DMS 273 (cell line): ENCODE measurements at regions not wholly inside any gene's neighbourhood (a gene's known extent, or its start where the extent isn't known, plus 50 kb on each side); places are given as distances from the start of the nearest gene placed in this dataset.

ENCODE experiments used
- DNase-seq: peaks from one replicate; lab custom pipeline; 2025; ENCODE audit not compliant: unreplicated experiment; lab: John Stamatoyannopoulos, UW

DNA sequence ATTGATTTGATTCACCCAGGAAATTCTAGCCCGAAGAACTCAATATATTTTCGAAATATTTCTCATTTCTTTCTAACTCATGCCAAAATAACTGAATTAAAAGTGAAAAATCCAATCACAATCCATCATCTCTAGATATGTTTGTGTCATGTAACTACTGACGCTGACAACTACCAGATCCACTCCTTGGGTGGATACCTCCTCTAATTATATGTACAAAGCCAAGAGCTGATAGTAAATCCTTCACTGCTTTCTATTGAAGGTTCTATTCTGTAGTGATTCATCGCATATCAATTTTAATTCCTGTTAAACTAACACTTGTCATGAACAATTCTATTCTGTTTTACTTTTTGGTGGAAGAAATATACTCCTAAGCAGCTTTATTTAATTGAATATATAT, 1056.6 kb upstream of the NXPH2 start:
- no peak for DNase-seq

DNA sequence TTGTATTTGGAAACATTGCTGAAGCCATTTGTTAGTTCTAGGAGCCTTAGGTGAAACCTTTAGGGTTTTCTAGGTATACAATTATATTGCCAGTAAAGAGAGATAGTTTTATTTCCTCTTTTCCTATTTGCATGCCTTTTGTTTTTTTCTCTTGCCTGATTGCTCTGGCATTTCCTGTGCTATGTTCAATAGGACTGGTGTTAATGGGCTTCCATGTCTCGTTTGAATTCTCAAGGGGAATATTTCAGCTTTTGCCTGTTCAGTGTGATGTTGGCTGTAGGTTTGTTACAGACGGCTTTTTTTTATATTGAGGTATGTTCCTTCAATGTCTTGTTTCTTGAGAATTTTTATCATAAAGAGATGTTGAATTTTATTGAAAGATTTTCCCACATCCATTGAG, 1054.9 kb upstream of the NXPH2 start:
- DNase-seq = no peak

DNA sequence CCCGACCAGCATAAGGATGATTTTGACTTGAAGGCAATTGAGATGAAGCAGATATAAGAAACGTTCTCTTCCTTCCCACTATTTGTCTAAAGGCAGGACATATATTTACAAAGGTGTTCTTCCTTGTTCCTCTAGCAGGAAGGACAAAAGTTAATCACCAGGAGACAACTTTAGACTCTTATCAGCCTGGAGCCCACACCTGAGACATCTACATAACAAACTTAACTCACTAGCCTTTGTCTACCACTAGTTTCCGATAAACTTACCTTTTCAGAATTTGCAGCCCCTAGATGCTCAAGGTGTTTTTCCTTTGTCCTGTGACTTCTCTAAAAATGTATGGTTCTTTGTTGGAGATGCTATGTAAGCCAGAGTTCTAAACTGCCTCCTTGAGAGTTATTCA, 1047.8 kb upstream of the NXPH2 start:
- DNase-seq = no peak

DNA sequence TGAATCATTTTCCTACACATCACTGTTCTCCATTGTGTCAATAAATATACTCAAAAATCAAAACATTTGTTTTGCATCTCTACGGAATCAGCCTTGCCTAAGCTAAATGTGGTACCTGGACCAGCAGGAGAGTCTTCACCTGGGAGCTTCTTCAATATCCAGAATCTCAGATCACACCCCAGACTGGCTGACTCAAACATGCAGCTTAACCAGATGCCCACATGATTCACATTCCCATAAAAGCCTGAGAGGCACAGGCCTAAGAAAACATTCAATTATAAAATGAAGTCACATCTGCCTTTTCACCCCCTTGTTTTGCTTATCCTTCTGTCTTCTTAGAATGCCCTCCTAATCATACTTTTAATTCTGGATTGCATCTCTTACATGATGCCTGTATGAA, 1045.5 kb upstream of the NXPH2 start:
- DNase-seq = peak; percentile 64

DNA sequence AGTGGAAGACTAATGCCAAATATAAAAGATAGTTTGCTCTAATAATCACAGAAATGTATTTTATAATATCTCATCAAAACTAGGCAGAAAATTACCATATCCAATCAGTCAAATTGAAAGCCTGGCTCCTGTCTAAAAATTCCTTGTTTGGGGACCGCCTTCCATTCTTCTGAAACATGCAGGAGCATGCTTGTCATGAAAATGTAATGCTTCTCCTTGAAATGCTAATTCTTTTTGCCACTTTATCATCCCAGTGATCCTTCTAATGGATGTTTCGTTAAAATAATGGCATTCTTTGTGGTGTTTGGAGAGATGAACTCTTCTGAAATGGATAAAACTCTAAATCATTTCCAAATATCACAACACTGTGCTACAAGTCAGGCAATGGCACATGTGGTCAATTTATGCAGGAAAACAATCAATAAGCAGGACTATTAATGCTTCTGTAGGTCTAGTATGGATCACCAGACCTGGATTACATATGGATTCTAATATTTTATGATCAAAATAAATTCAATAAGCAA, 1039.1 kb upstream of the NXPH2 start:
- DNase-seq = no peak

DNA sequence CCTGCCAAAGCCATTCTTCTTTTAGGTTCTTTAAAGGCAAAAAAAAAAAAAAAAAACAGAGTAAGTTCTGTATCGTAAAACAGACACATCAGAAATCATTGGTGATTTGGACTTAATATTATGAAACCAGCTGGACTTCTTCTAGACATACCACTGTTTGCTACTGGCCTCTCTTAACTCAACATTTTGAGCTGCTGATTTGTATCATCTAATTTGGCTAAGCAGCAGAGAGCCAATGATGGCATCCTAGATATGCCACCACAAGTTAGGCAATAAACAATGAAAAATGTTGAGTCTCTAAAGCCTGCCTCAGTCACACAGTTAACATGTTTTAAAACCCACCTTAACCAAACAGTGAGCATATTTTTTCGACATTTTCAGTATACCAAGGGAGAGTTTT, 1034.3 kb upstream of the NXPH2 start:
- no peak for DNase-seq

DNA sequence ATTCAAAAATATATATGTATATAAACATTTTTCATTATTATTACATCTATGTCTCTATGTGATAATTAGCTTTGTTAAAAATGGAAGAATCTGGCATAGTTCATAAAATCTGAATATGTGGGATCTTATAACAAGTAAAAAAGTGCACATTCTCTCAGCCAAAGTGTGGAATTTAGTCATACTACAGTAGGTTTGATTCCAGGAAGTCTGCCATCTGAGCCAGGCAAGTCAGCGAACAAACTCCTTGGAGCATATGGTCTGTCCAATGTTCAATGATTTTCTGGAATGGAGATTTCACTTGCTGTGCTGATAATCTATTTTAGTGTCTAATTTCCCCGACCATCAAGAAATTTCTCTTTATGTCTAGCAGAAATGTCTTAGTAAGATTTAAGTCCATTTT, 1033.2 kb upstream of the NXPH2 start:
- peak; percentile 48 for DNase-seq

DNA sequence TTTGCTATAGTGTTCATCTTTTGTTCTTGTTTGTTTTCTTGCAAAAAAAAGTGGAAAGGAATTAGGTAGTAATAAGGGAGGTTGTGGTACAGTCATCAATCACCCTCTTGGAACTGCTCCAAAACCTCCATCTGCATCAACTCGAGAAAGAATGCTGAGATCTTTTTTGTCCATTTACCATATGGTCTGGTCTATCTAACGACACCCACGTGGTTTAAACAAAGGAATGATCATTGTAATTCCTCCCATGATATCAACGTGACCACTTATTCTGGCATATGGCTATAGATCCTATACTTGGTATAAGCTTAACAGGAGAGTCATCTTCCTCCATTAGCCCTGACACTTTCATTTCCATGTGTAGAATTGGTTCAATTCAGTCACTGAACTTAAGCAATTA, 1025.3 kb upstream of the NXPH2 start:
- peak; percentile 85 for DNase-seq

DNA sequence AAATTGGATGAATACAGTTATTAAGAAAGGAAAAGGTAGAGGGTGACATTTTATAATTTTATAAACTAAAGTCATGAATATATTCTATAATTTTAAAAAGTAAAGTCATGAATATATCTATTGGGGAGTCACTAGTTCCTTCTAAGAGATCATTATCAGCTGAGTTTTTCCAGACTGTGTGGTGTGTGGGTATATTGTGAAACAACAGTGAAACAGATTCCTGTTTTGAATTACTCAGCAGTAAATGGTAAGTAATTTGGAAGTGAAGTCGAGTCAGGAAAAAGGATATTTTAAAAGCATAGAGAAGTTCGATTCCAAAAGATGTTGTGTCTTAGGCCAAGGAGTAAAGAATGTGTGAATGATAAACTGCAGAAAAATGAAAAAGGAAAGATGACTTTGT, 1018.2 kb upstream of the NXPH2 start:
- DNase-seq = no peak

DNA sequence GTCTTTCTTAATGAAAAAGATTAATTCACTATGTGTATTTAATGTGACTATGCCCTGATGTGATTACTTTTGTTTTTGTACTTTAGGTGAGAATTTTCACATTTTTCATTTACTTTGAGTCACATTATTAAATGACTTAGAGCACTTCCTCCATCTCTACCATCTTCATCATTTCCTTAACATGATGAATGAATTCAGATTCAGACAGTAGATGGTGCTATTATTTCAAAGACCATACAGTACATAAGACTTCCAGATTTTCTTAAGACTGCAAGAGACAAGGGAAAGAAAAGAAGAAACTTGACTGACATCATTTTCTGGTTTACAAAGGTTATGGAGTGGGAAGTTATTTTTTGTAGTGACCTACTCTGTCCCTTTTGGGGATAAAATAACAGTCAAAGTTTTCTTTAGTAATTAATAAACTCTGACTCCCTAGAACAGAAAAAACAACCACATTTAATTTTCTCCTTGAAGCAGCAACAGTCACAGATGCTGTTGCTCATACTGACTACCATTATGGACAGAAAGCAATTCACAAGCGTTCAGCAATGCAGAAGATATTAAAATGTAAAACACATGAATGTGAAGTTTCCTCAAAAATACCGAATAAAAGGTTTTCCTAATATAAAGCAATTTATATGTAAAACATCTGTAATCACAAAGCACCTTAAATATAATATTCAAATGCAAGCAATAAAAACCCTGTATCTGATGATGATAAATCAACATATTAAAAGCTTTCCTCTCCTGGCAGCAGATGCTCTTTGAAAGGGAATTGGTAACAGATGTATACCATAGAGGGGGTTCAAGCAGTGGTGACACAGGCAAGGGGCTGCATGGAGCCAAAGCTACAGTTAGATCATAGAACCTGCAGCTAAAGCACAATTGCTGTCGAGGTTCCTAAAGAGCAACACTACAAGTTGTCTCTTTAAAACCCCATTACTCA, 1010.9 kb upstream of the NXPH2 start:
- peak; percentile 64 for DNase-seq

DNA sequence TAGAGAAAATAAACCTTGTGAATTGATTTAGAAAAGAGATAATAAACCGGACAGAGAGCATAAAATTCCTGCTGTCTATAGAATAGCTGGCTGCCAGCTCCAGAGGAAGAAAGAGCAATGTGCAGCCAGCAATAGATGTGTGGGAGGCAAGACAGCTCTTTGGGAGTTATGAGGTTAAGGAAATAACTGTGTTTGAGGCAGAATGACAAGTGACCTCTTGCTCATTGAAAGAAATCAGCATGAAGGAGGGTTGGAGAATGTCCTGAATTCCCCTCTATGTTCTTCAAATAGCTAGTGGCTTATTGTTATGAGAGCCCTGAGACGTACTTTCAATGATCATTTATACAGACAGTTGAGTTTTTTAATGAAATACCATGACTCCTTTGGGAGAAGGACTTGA, 1009.9 kb upstream of the NXPH2 start:
- DNase-seq = no peak

DNA sequence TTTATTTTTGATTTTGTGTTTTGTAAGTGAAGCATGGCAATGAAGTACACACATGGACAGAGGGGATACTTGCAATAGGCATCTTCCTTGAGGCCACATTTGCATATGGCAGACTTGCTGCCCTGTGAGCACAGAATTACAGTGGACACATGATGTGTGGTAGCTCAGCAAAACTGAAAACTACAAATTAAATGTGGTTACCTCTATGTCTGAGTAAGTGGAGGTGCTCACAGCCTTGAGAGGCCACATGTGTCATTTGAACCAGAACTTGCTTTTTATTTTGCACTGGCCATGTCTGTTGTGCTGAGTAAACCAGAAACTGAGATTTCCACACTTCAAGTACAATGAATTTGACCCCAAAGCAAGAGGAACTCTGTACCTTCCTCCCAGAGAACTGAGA, 998.5 kb upstream of the NXPH2 start:
- DNase-seq = no peak

DNA sequence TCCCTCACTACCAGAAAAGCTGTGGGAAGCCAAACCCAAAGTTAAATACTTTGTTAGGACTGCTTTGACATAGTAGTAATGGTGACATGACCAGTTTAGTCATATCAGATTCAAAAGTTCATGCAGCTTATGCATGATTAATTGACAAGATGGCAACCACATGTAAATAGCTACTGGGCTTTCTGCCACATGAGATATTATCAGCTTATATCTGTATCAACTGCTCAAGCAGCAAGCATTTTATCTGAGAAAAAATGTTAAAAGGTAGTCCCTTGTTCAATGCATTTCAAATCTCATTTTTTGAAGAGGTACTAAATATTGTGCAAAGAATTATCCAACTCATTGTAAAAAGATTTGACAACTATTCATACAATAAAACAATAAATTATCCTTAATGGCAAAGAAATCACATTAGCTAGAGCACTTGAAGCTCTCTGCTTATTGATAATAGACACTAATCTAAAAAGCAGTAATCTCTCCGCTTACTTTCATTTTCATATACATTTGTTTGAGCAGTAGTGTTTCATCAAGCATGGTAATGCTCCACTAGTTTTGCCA, 993.6 kb upstream of the NXPH2 start:
- DNase-seq = peak; percentile 37

DNA sequence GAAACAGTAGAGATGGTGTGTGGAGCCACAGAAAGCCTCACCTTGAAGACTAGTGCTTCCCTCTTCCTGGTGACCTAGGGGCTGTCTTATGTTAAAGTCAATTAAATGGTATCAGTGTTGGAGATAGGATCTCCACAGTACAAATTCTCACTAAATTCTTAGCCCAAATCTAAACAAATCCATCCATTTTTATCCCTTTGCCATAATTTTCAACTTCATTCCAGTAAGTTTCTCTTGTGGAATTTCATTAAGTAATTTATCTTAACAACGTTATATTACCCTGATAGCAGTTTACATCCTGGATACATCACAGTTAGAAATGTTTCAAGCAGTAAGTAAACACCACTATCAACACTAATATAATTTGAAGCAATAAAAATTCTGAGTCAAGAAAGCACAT, 989.4 kb upstream of the NXPH2 start:
- DNase-seq = no peak

DNA sequence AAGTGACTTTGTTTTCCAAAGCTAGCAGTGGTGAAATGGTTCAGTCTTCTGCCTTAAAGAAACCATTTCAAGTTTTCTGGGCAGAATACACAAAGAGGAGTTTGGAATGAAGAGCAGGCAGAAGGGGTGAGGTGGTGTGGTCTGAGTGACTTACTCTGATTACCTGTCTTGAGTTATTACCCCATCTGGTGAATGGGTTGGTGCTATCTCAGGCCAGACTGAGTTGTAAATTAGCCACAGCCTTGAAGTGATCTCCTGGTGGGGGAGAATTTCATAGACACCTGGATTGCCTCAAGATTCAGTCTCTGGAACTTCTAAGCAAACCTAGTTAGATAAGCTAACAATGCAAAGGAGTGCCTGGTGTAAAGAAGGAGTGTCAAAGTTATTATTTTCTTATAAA, 983.5 kb upstream of the NXPH2 start:
- DNase-seq = no peak

DNA sequence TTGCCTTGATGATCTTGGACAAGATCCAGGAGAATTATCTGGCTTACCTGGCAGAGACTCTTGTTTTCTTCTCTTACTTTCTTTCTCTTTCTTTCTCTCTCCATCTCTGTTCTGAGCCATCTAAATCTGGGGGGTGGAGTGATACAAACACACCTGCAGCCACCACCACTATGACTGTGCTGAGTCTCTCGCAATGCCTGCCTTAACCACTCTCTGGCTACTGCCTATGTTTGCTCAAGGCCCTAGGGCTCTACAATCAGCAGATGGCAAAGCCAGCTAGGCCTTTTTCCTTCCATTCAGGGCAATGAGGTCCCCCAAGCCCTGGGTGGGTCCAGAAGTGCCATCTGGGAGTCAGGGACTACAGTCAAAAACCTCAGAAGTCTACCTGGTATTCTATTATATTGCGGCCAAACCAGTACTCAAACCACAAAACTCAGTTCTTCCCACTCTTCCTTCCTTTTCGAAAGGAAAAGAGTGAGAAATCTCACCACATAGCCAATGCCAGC, 978.9 kb upstream of the NXPH2 start:
- DNase-seq = no peak

DNA sequence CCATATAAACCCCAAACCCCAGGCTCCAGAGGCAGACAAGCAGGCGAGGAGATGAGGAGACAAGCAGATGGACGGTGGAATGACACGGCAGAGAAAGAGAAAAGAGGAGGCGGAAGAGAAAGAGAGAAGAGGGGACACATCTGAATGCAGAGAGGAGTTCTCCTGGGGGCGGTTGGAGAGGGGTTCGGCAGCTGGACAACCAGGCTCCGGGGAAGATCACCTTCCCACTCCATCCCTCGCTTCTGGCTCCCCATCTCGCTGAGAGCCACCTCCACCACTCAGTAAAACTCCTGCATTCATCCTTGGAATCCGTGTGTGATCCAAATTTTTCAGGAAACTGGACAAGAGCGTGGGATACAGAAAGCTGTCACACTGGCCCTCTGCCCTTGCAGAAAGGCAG, 966.7 kb upstream of the NXPH2 start:
- DNase-seq = no peak

DNA sequence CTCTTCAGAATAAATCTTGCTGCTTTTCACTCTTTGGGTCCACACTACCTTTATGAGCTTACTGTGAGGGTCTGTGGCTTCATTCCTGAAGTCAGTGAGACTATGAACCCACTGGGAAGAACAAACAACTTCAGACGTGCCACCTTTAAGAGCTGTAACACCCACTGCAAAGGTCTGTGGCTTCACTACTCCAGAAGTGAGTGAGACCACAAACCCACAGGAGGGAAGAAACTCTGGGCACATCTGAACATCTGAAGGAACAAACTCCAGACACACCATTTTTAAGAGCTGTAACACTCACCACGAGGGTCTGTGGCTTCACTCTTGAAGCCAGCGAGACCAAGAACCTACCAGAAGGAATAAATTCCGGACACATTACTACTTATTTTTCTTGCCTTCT, 964.1 kb upstream of the NXPH2 start:
- DNase-seq = no peak

DNA sequence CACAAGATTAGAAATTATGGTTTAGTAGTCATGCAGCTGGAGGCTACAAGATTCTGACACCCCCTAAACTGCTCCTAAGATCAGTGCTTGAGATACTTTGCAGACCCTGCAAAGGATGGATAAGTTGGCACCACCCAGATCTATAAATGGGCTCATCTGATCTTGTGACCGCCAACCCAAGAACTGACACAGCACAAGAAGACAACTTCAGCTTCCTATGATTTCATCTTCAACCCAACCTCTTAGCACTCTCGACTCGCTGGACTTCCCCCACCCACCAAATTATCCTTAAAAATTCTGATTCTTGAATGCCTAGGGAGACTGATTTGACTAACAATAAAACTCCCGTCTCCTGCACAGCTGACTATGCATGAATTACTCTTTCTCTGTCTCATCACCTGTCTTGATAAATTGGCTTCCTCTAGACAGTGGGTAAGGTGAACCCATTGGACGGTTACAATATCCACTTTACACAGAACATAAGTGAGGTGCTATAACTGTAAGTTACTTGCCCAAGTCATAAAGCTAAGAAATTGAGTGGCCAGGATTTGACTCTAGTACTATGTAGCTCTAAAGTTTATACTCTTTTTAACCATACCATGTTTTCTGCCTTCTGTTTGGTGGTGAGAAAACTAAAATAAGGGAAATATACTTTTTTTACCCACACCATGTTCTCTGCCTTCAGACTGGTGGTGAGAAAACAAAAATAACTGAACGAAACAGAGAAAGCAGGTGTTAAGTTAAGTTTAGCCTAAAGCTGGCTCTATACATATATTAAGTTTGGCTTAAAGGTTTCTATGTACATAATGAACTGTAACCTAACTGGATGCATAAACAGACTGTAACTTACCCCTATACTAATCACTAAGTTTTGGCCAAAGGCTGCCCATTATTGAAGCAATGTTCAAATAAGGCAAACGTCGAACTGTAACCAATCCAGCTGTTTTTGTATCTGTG, 962.3 kb upstream of the NXPH2 start:
- DNase-seq = no peak

DNA sequence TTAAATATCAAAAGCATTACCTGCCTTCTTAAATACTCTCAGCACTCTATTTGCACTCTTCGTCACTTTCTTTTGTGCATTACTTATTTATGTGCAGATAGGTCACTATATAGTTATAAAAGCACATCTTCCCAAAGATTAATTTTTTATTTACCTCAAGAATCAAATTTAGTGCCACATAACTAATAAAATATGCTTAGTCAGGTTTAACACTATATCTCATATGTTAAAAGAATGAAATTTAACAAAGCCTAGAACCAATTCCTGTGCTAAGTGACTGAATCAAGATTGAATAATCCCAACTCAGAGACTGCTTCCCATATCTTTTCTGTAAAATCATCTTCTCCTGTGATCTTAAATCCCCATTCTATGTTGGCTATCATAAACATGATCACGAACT, 957.5 kb upstream of the NXPH2 start:
- DNase-seq = no peak

DNA sequence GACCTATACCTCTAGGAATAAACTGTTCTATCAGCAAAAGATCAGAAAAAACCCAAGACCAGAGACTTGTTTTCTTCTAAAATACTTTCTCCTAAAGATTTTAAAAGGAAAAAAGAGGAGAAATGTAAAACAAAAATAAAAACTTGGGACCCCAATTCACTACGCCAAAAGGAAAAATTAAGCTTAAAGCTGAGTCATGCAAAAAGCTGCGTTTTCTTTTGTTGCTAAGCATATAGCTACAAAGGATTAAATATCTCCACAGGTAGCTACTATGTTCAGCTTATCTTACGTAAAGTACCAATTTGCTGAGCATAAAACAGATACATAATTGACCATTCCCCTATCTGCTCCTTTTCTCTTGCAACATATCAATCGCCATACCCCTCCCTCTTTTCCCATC, 950.0 kb upstream of the NXPH2 start:
- no peak for DNase-seq
